ENCODE measurements at regions not wholly inside any gene's neighbourhood (a gene's known extent, or its start where the extent isn't known, plus 50 kb on each side); places are given as distances from the start of the nearest gene placed in this dataset.
"Not testable (repeated sequence)": the region's sequence is repeated elsewhere in the genome, so short reads cannot be mapped to it uniquely, and the experiment has no call there.

DNA sequence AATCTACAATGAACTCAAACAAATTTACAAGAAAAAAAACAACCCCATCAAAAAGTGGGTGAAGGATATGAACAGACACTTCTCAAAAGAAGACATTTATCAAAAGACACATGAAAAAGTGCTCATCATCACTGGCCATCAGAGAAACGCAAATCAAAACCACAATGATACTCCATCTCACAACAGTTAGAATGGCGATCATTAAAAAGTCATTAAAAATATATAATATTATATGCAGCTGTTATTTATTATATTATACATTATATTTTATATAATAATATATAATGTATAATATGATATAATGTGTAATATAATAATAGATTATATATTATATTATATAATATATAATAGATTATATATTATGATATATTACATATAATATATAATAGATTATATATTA lies 1194.1 kb upstream of the SLC39A10 start:
- not testable (repeated sequence) for H3K4me1 ChIP-seq (ENCODE audit: control insufficient read depth, insufficient read depth, low read length); H3K27me3 ChIP-seq (ENCODE audit: control insufficient read depth, insufficient read depth, low read length); H3K36me3 ChIP-seq (ENCODE audit: control insufficient read depth, insufficient read depth, low read length); H3K27ac ChIP-seq (ENCODE audit: low read depth, low read length); H3K4me3 ChIP-seq (ENCODE audit: low read length); H3K9ac ChIP-seq (ENCODE audit: low read length)

- Histone ChIP-seq H3K9ac (ENCODE audit: low read length) (no peak overlapping the region), H3K27me3 (ENCODE audit: control insufficient read depth, insufficient read depth, low read length) (no peaks in the 10 kb centered on the region), H3K27ac (ENCODE audit: low read depth, low read length) (no peak overlapping the region), H3K4me1 (ENCODE audit: control insufficient read depth, insufficient read depth, low read length) (no peaks in the 10 kb centered on the region), H3K4me3 (ENCODE audit: low read length) (no peak overlapping the region), H3K36me3 (ENCODE audit: control insufficient read depth, insufficient read depth, low read length) (no peaks in the 10 kb centered on the region)
Observed at GRCh38 chr2:194455358-194455757, 1201.7 kb upstream of the SLC39A10 start.

DNA sequence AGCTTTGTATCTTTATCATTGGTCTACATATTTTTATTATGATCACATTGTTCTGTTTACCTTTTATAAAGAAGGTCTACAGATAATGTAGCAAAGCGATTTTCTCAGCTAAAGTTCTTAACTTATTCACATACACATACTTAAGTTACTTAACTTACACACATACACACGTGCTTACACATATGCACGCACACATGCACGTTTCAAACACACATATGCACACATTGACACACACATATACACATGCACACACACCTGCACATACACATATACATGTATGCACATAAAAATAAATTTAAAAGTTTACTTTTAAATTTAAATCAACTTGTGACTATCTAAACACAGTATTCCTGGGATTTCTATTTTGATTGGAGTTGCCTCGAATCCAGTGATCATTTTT lies 1204.5 kb upstream of the SLC39A10 start:
- Histone ChIP-seq H3K9ac (ENCODE audit: low read length) (no peak overlapping the region), H3K4me3 (ENCODE audit: low read length) (no peak overlapping the region), H3K27me3 (ENCODE audit: control insufficient read depth, insufficient read depth, low read length) (no peaks in the 10 kb centered on the region), H3K36me3 (ENCODE audit: control insufficient read depth, insufficient read depth, low read length) (no peaks in the 10 kb centered on the region), H3K27ac (ENCODE audit: low read depth, low read length) (no peak overlapping the region), H3K4me1 (ENCODE audit: control insufficient read depth, insufficient read depth, low read length) (no peaks in the 10 kb centered on the region)

- Histone ChIP-seq H3K9ac (ENCODE audit: low read length) (no peak overlapping the region), H3K27me3 (ENCODE audit: control insufficient read depth, insufficient read depth, low read length) (no peaks in the 10 kb centered on the region), H3K27ac (ENCODE audit: low read depth, low read length) (no peak overlapping the region), H3K4me1 (ENCODE audit: control insufficient read depth, insufficient read depth, low read length) (no peaks in the 10 kb centered on the region), H3K4me3 (ENCODE audit: low read length) (no peak overlapping the region), H3K36me3 (ENCODE audit: control insufficient read depth, insufficient read depth, low read length) (no peaks in the 10 kb centered on the region)
Observed at GRCh38 chr2:194445226-194445625, 1211.8 kb upstream of the SLC39A10 start.

DNA sequence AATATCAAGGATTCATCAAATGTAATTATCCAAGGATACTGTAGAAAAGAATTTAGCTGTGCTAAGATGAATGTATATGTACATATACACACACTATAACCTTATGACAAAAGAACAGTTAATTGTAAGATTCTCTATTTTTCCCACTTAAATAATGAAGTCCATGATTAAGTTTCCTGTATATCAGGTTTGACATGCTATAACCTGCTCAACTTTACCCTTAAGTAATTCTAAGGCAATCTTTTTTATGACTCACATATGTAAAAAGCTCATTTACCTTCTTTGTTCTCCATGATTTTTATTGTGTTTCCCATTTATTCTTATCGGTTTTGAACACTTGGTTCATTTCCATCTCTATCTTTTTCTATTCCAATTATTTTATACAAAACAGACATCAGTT lies 1213.1 kb upstream of the SLC39A10 start:
- Histone ChIP-seq H3K27me3 (ENCODE audit: control insufficient read depth, insufficient read depth, low read length) (no peaks in the 10 kb centered on the region), H3K27ac (ENCODE audit: low read depth, low read length) (no peak overlapping the region), H3K4me1 (ENCODE audit: control insufficient read depth, insufficient read depth, low read length) (no peaks in the 10 kb centered on the region), H3K9ac (ENCODE audit: low read length) (no peak overlapping the region), H3K36me3 (ENCODE audit: control insufficient read depth, insufficient read depth, low read length) (no peaks in the 10 kb centered on the region), H3K4me3 (ENCODE audit: low read length) (no peak overlapping the region)

GRCh38 chr2:194424683-194425209 lies 1232.3 kb upstream of the SLC39A10 start:
- H3K9ac ChIP-seq (ENCODE audit: low read length): no peak overlapping the region
- no peaks in the 10 kb centered on the region for H3K27me3 ChIP-seq (ENCODE audit: control insufficient read depth, insufficient read depth, low read length)
- no peak overlapping the region for H3K4me3 ChIP-seq (ENCODE audit: low read length)
- no peaks in the 10 kb centered on the region for H3K36me3 ChIP-seq (ENCODE audit: control insufficient read depth, insufficient read depth, low read length)
- H3K27ac ChIP-seq (ENCODE audit: low read depth, low read length): no peak overlapping the region
- no peaks in the 10 kb centered on the region for H3K4me1 ChIP-seq (ENCODE audit: control insufficient read depth, insufficient read depth, low read length)

DNA sequence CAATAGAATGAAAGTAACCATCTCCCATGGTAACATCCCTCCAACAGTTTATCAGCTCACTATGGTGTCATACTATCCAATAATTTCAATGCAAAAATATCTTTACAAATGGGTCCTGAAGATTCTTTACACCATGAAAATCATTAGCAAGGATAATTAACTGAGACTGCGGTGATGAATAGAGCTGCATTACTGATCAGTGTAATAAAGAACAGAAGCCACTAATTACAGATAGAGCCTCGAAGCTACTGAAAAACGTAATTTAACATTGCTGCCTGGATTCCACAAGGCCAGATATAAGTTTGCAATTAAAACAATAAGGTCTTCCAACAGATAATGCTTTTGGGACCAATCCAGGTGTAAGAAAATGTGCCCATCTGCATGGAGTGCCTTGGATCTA lies 1245.8 kb upstream of the SLC39A10 start:
- no peaks in the 10 kb centered on the region for H3K36me3 ChIP-seq (ENCODE audit: control insufficient read depth, insufficient read depth, low read length)

GRCh38 chr2:194395818-194396217 lies 1261.2 kb upstream of the SLC39A10 start:
- no peak overlapping the region for H3K4me3 ChIP-seq (ENCODE audit: low read length)
- no peak overlapping the region for H3K9ac ChIP-seq (ENCODE audit: low read length)
- no peaks in the 10 kb centered on the region for H3K4me1 ChIP-seq (ENCODE audit: control insufficient read depth, insufficient read depth, low read length)
- H3K27ac ChIP-seq (ENCODE audit: low read depth, low read length): no peak overlapping the region
- no peaks in the 10 kb centered on the region for H3K36me3 ChIP-seq (ENCODE audit: control insufficient read depth, insufficient read depth, low read length)
- no peaks in the 10 kb centered on the region for H3K27me3 ChIP-seq (ENCODE audit: control insufficient read depth, insufficient read depth, low read length)

More for the DNA sequence above, 1245.8 kb upstream of the SLC39A10 start:
- Histone ChIP-seq H3K9ac (ENCODE audit: low read length) (no peak overlapping the region), H3K4me3 (ENCODE audit: low read length) (no peak overlapping the region), H3K4me1 (ENCODE audit: control insufficient read depth, insufficient read depth, low read length) (no peaks in the 10 kb centered on the region), H3K27ac (ENCODE audit: low read depth, low read length) (no peak overlapping the region), H3K27me3 (ENCODE audit: control insufficient read depth, insufficient read depth, low read length) (no peaks in the 10 kb centered on the region)

DNA sequence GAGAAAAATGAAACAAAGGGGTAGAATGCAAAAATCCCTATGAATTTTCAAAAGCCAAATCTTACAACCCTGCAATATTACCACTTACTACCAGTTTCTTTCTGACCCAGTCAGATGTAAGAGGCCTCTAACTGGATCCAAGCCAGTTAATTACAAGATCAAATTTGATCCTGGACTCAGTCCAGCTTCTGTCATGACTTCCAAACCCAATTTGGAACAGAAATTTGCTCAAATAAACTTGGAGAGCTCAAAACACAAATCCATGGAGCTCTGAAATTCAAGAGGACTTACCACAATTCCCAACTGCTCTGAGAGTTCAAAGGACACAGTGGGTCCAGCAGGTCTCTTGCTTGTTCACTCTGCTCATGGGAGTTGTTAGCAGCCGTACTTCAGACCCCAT lies 1271.7 kb upstream of the SLC39A10 start:
- Histone ChIP-seq H3K4me3 (ENCODE audit: low read length) (no peak overlapping the region), H3K27me3 (ENCODE audit: control insufficient read depth, insufficient read depth, low read length) (no peaks in the 10 kb centered on the region), H3K9ac (ENCODE audit: low read length) (no peak overlapping the region), H3K36me3 (ENCODE audit: control insufficient read depth, insufficient read depth, low read length) (no peaks in the 10 kb centered on the region), H3K4me1 (ENCODE audit: control insufficient read depth, insufficient read depth, low read length) (no peaks in the 10 kb centered on the region), H3K27ac (ENCODE audit: low read depth, low read length) (no peak overlapping the region)

- Histone ChIP-seq H3K36me3 (ENCODE audit: control insufficient read depth, insufficient read depth, low read length) (no peaks in the 10 kb centered on the region), H3K27me3 (ENCODE audit: control insufficient read depth, insufficient read depth, low read length) (no peaks in the 10 kb centered on the region), H3K9ac (ENCODE audit: low read length) (no peak overlapping the region), H3K27ac (ENCODE audit: low read depth, low read length) (no peak overlapping the region), H3K4me1 (ENCODE audit: control insufficient read depth, insufficient read depth, low read length) (no peaks in the 10 kb centered on the region), H3K4me3 (ENCODE audit: low read length) (no peak overlapping the region)
Observed at GRCh38 chr2:194383401-194383800, 1273.6 kb upstream of the SLC39A10 start.

- H3K36me3 ChIP-seq (ENCODE audit: control insufficient read depth, insufficient read depth, low read length): no peaks in the 10 kb centered on the region
- no peaks in the 10 kb centered on the region for H3K27me3 ChIP-seq (ENCODE audit: control insufficient read depth, insufficient read depth, low read length)
- H3K27ac ChIP-seq (ENCODE audit: low read depth, low read length): no peak overlapping the region
- no peak overlapping the region for H3K4me3 ChIP-seq (ENCODE audit: low read length)
- no peaks in the 10 kb centered on the region for H3K4me1 ChIP-seq (ENCODE audit: control insufficient read depth, insufficient read depth, low read length)
- H3K9ac ChIP-seq (ENCODE audit: low read length): no peak overlapping the region
Observed at GRCh38 chr2:194382221-194382620, 1274.8 kb upstream of the SLC39A10 start.

DNA sequence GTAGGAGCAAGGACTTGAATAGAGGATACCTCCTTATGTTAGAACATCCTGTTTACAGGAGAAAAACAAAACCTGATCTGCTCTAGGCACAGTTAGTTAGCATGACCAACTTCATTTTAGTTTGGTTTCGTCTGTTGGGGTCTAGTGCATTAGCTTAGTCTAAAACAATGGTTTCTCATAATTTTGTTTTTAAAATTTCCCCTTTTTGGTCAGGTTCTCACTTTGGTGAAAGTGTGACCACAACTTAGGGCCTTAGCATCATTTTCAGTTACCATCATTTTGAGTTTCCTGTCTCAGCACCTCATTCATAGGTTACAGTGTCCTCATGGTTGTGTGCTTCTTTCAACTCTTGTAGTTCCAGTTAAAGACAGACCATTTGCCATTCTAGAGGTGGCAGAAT lies 1277.0 kb upstream of the SLC39A10 start:
- Histone ChIP-seq H3K36me3 (ENCODE audit: control insufficient read depth, insufficient read depth, low read length) (no peaks in the 10 kb centered on the region), H3K27ac (ENCODE audit: low read depth, low read length) (no peak overlapping the region), H3K27me3 (ENCODE audit: control insufficient read depth, insufficient read depth, low read length) (no peaks in the 10 kb centered on the region), H3K4me3 (ENCODE audit: low read length) (no peak overlapping the region), H3K9ac (ENCODE audit: low read length) (no peak overlapping the region), H3K4me1 (ENCODE audit: control insufficient read depth, insufficient read depth, low read length) (no peaks in the 10 kb centered on the region)

DNA sequence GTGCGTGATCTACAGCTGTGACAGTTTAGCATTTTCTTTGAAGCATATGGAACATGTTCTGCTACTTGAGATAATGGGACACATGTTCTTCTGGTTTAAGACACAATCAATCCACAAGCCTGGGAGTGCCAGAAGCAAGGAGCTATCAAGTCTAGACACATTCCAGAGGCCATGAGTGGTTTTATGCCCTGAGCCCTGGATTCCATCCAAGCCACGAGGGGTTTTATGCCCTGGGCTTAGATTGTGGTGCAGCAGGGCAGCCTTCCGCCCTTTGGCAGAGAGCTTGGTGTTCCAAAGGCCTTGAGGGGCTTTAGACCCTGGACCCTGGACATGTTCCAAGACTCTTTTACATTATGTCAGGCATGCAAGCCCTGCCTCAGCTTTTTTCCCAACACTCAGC lies 1289.6 kb upstream of the SLC39A10 start:
- H3K27me3 ChIP-seq (ENCODE audit: control insufficient read depth, insufficient read depth, low read length); H3K4me1 ChIP-seq (ENCODE audit: control insufficient read depth, insufficient read depth, low read length); H3K27ac ChIP-seq (ENCODE audit: low read depth, low read length); H3K4me3 ChIP-seq (ENCODE audit: low read length); H3K9ac ChIP-seq (ENCODE audit: low read length); H3K36me3 ChIP-seq (ENCODE audit: control insufficient read depth, insufficient read depth, low read length): not testable (repeated sequence)
